GM12878 (cell line): ENCODE measurements at regions not wholly inside any gene's neighbourhood (a gene's known extent, or its start where the extent isn't known, plus 50 kb on each side); places are given as distances from the start of the nearest gene placed in this dataset.

Source experiments
- CTCF ChIP-seq, 3 experiments: IDR thresholded peaks in 2 of 3; conservative IDR thresholded peaks in 1 of 3; 2 replicates each; pipeline ENCODE4 v1.5.1; 2011; ENCODE audit warnings: low read depth in 3 of 3, low read length in 3 of 3, mild to moderate bottlenecking in 3 of 3, control low read depth in 2 of 3, moderate library complexity in 2 of 3, inconsistent platforms in 1 of 3, mixed read lengths in 1 of 3; ENCODE audit not compliant: control insufficient read depth in 2 of 3, insufficient read depth in 1 of 3; ENCODE audit errors: extremely low read depth in 1 of 3
- FOXM1 ChIP-seq: IDR thresholded peaks from 2 replicates; pipeline ENCODE4 v1.6.1; 2012; ENCODE audit warnings: low read depth, mild to moderate bottlenecking, inconsistent platforms, low read length, moderate library complexity
- JUNB ChIP-seq: IDR thresholded peaks from 2 replicates; pipeline ENCODE4 v1.6.1; 2016; ENCODE audit warnings: antibody characterized with exemption, mild to moderate bottlenecking
- MAX ChIP-seq: IDR thresholded peaks from 2 replicates; pipeline ENCODE4 v1.6.1; 2012; ENCODE audit warnings: low read depth, low read length, improper control_type of control experiment
- NFYB ChIP-seq: IDR thresholded peaks from 2 replicates; pipeline ENCODE4 v1.6.1; 2011; ENCODE audit warnings: low read depth, mild to moderate bottlenecking, low read length, improper control_type of control experiment, moderate library complexity; ENCODE audit not compliant: insufficient read depth
- NRF1 ChIP-seq: conservative IDR thresholded peaks from 2 replicates; pipeline ENCODE4 v1.6.1; 2011; ENCODE audit warnings: mild to moderate bottlenecking, low read depth, low read length, improper control_type of control experiment
- PKNOX1 ChIP-seq: fragments of 450-650 bp; IDR thresholded peaks from 2 replicates; pipeline ENCODE4 v1.6.1; 2016; ENCODE audit warnings: mild to moderate bottlenecking
- RCOR1 ChIP-seq: conservative IDR thresholded peaks from 2 replicates; pipeline ENCODE4 v1.6.1; 2012; ENCODE audit warnings: low read depth, low read length, improper control_type of control experiment
- REST ChIP-seq: IDR thresholded peaks from 2 replicates; pipeline ENCODE4 v1.6.1; 2012; ENCODE audit warnings: mild to moderate bottlenecking, low read depth, low read length
- SMAD5 ChIP-seq: IDR thresholded peaks from 2 replicates; pipeline ENCODE4 v1.6.1; 2016; ENCODE audit warnings: antibody characterized with exemption, low read depth
- TAF1 ChIP-seq: IDR thresholded peaks from 2 replicates; pipeline ENCODE4 v1.6.1; 2011; ENCODE audit warnings: mild to moderate bottlenecking, low read depth, low read length, borderline replicate concordance
- ZNF384 ChIP-seq: IDR thresholded peaks from 2 replicates; pipeline ENCODE4 v1.6.1; 2012; ENCODE audit warnings: low read depth, mild to moderate bottlenecking, low read length, improper control_type of control experiment, borderline replicate concordance
- TF ChIP-seq, protein P1 (sequence below): IDR thresholded peaks from 2 replicates; pipeline ENCODE4 v1.6.1; 2011; ENCODE audit warnings: low read depth, mild to moderate bottlenecking, low read length, moderate library complexity, borderline replicate concordance; ENCODE audit errors: extremely low read depth
- TF ChIP-seq, protein P2 (sequence below): fragments of 450-650 bp; IDR thresholded peaks from 2 replicates; pipeline ENCODE4 v1.6.1; 2016; ENCODE audit warnings: mild to moderate bottlenecking

DNA sequence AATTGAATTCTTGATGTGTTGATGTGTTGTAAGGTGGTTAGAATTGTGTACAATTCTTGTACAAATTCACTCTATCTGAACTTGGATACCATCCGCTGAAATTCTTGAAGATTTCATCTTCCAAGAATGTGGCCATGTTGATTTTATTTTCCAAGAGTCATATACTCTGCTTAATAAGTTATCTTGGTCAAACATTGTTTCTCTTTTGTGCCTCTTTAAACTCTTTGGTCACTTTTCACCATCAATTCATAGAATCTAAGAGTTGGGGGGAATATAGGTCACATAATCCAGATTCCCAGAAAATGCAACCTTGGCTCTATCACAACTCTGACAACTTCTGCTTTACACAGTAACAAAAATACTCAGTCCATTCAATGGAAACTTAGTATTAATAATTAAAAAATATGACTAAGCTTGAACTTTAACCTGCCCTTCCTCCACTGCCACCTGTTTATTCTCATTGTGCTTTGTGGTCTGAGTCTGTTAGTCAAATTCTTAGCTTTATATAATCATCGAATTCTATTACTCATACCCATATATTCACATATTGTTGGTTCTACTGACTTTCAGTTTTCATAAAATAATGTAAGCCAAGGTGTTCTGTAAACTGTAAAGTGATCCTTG, 373.2 kb downstream of the LMO7 start:
- TF ChIP-seq NRF1 (no peak), REST (no peak), SMAD5 (no peak), FOXM1 (no peak), NFYB (no peak), RCOR1 (no peak), CTCF (IDR thresholded peaks at IDR 0.05 in 2 of 3, conservative IDR thresholded peaks at IDR 0.05 in 1 of 3; ENCODE audit: control insufficient read depth in 2 of 3, extremely low read depth in 1 of 3, insufficient read depth in 1 of 3, low read depth in 3 of 3, low read length in 3 of 3) (no peak), PKNOX1 (no peak), JUNB (no peak), ZNF384 (no peak), MAX (no peak), TAF1 (no peak)
- TF ChIP-seq, protein P1, sequence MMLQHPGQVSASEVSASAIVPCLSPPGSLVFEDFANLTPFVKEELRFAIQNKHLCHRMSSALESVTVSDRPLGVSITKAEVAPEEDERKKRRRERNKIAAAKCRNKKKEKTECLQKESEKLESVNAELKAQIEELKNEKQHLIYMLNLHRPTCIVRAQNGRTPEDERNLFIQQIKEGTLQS: no peak
- TF ChIP-seq, protein P2, sequence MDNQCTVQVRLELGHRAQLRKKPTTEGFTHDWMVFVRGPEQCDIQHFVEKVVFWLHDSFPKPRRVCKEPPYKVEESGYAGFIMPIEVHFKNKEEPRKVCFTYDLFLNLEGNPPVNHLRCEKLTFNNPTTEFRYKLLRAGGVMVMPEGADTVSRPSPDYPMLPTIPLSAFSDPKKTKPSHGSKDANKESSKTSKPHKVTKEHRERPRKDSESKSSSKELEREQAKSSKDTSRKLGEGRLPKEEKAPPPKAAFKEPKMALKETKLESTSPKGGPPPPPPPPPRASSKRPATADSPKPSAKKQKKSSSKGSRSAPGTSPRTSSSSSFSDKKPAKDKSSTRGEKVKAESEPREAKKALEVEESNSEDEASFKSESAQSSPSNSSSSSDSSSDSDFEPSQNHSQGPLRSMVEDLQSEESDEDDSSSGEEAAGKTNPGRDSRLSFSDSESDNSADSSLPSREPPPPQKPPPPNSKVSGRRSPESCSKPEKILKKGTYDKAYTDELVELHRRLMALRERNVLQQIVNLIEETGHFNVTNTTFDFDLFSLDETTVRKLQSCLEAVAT: no peak
